ENCODE measurements at regions not wholly inside any gene's neighbourhood (a gene's known extent, or its start where the extent isn't known, plus 50 kb on each side); places are given as distances from the start of the nearest gene placed in this dataset.

DNA sequence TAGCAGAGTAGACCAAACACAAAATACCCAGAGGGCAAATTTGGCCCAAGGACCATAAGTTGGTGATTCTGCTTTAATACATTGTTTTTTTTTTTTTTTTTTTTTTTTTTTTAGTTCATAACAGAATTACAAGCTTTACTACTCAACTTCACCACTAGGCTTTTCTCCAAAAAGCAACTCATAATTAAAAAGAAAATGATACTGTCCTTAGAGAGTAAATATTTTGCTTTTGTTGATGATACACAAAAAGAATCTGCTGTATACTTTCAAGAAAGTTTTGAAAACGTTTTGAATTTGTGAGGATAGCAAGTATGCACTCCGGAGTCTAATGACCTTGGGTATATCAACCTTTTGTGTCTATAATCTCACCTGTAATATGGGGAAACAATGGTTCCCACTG lies 68.9 kb upstream of the LMO3 start:
- Histone ChIP-seq H3K27me3 (ENCODE audit: insufficient read depth, low read depth, severe bottlenecking) (no peaks in the 10 kb centered on the region), H3K9me3 (ENCODE audit: severe bottlenecking) (no peaks in the 10 kb centered on the region), H3K4me3 (ENCODE audit: low read depth, low read length) (no peak overlapping the region), H3K27ac (no peak overlapping the region), H3K36me3 (no peaks in the 10 kb centered on the region)
- DNase-seq = no peak
- TF ChIP-seq, protein P1, sequence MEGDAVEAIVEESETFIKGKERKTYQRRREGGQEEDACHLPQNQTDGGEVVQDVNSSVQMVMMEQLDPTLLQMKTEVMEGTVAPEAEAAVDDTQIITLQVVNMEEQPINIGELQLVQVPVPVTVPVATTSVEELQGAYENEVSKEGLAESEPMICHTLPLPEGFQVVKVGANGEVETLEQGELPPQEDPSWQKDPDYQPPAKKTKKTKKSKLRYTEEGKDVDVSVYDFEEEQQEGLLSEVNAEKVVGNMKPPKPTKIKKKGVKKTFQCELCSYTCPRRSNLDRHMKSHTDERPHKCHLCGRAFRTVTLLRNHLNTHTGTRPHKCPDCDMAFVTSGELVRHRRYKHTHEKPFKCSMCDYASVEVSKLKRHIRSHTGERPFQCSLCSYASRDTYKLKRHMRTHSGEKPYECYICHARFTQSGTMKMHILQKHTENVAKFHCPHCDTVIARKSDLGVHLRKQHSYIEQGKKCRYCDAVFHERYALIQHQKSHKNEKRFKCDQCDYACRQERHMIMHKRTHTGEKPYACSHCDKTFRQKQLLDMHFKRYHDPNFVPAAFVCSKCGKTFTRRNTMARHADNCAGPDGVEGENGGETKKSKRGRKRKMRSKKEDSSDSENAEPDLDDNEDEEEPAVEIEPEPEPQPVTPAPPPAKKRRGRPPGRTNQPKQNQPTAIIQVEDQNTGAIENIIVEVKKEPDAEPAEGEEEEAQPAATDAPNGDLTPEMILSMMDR (IDR thresholded peaks at IDR 0.05; ENCODE audit: low read depth, low read length) = no peak

DNA sequence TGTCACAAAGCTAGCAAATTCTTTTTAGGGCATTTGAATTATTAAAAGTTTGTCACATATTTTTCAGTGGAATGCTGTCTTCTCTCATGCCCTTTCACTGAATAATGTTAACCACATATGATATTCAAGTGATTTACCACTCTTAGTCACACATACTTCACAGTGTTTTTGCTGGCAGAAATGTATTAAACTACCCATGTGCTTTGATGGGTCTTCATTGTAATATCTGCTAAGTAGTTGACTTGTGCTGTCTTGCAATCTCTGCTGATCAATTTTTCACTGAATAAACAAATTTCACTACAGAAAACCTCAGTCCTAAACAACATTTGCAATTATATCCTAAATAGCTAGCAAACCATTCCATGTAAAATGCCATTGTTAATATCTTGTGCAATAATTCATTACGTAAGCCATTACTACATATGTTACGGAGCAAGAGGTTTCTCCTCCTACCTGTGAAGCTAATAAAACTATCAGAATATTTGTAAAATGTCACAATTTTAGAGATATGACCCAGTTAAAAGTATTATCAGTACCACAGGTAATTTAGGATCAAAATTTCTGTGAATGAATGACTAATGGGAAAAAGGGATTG lies 64.6 kb upstream of the LMO3 start:
- H3K27ac ChIP-seq = no peak overlapping the region
- no peaks in the 10 kb centered on the region for H3K36me3 ChIP-seq

DNA sequence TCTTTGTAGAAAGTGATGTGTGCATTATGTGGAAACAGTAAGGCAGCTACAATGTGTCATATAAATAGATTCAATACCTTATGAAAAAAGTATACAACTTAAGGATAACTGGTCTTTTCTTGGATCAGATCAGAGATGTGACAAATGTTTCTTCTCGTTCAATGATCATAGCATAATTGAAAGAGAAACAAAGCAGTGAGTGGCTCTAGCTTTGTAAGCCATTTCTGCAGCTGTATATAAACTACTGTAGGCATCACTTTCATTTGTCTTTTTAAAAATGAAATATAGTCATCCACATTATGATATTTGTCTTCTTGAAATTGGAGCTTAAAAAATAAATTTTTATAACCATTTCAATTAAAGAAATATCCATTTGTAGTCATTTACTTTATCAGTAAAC lies 63.8 kb upstream of the LMO3 start:
- Histone ChIP-seq H3K27ac (no peak overlapping the region), H3K36me3 (no peaks in the 10 kb centered on the region), H3K27me3 (ENCODE audit: insufficient read depth, low read depth, severe bottlenecking) (no peaks in the 10 kb centered on the region), H3K9me3 (ENCODE audit: severe bottlenecking) (no peaks in the 10 kb centered on the region), H3K4me3 (ENCODE audit: low read depth, low read length) (no peak overlapping the region)
- TF ChIP-seq, protein P1 (IDR thresholded peaks at IDR 0.05; ENCODE audit: low read depth, low read length) = no peak
- no peak for DNase-seq

More for the DNA sequence above, 64.6 kb upstream of the LMO3 start:
- H3K9me3 ChIP-seq (ENCODE audit: severe bottlenecking) = no peaks in the 10 kb centered on the region
- no peaks in the 10 kb centered on the region for H3K27me3 ChIP-seq (ENCODE audit: insufficient read depth, low read depth, severe bottlenecking)
- TF ChIP-seq, protein P1 (IDR thresholded peaks at IDR 0.05; ENCODE audit: low read depth, low read length) = no peak
- no peak for DNase-seq
- H3K4me3 ChIP-seq (ENCODE audit: low read depth, low read length) = no peak overlapping the region

DNA sequence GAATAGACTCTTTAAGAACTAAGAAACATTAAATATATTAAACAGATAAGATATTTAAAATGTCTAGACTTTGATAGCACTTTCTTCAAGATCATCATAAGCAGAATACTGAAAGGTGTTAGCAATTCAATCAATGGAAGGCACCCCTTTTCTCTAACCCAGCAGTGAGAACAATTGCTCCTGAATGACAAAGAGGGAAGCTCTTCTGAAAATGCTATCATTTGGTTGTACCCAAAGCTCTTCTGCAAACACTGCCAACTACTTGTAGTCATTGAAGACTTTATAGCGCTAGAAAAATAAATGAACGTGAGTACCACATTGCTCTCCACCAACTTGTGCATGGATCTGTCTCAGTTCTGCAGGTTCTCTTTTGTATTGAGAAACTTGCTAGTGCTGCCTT lies 62.2 kb upstream of the LMO3 start:
- DNase-seq = no peak
- H3K27me3 ChIP-seq (ENCODE audit: insufficient read depth, low read depth, severe bottlenecking) = no peaks in the 10 kb centered on the region
- no peaks in the 10 kb centered on the region for H3K36me3 ChIP-seq
- H3K9me3 ChIP-seq (ENCODE audit: severe bottlenecking) = no peaks in the 10 kb centered on the region
- no peak overlapping the region for H3K4me3 ChIP-seq (ENCODE audit: low read depth, low read length)
- H3K27ac ChIP-seq = no peak overlapping the region
- TF ChIP-seq, protein P1 (IDR thresholded peaks at IDR 0.05; ENCODE audit: low read depth, low read length) = no peak

DNA sequence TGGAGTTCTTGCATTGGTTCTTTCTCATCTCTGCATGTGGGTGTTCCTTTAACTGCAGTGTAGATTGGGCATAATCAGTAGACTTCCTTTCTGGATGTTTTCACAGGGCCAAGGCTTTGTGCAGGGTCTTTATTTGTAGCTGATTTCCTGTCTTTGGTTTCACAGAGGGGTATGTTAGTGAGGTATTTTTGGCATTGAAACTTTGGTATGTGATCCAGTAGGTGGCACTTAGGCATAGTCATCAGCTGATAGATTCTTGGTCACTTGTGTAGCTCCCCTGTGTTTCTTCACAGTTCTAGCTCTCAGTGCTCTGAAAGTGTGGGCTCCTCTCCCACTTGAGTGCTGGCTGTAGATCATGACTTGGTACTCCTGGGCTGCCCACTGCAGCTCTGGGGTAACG lies 52.7 kb upstream of the LMO3 start:
- H3K27ac ChIP-seq = no peak overlapping the region
- H3K9me3 ChIP-seq (ENCODE audit: severe bottlenecking) = no peaks in the 10 kb centered on the region
- H3K27me3 ChIP-seq (ENCODE audit: insufficient read depth, low read depth, severe bottlenecking) = no peaks in the 10 kb centered on the region
- TF ChIP-seq, protein P1 (IDR thresholded peaks at IDR 0.05; ENCODE audit: low read depth, low read length) = no peak
- H3K36me3 ChIP-seq = no peaks in the 10 kb centered on the region
- no peak for DNase-seq
- no peak overlapping the region for H3K4me3 ChIP-seq (ENCODE audit: low read depth, low read length)
